ENCODE measurements at regions not wholly inside any gene's neighbourhood (a gene's known extent, or its start where the extent isn't known, plus 50 kb on each side); places are given as distances from the start of the nearest gene placed in this dataset.

DNA sequence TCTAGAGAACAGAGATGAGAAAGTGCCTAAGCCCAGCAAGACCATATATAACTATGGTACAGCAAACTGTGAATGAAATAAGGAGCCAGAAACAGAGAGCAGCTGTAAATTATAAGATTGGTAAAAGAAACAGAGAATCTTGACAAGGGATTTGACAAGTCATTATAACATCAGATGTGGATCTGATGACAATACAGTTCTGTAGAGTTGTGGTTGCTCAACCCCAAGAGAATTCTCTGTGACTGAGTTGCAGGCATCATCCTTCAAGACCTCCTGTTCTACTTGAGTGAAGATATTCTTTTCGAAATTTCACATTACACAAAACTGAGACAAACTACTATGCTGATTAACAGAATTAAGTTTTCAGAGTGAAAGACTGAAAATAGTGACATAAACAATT, 343.1 kb upstream of the SLC39A10 start:
- 95% methylated on average over 1 of the region's 1 CpG; no CpG with 5 or more reads in 1 of the 2 experiments for WGBS, 2 experiments (ENCODE audit: extremely low coverage in 1 of 2, insufficient coverage in 1 of 2, insufficient read length in 1 of 2, insufficient replicate concordance in 2 of 2, low coverage in 1 of 2, low lambda C conversion rate in 2 of 2, missing lambda C conversion rate in 1 of 2)
- H2BK5ac ChIP-seq (ENCODE audit: low read depth, low read length), result no peak overlapping the region
- H3K27ac ChIP-seq (ENCODE audit: low read depth, low read length), result no peak overlapping the region
- no peak overlapping the region for H3K4ac ChIP-seq (replicated peaks; ENCODE audit: insufficient read length, low read depth, low read length)
- no peaks in the 10 kb centered on the region for H3K27me3 ChIP-seq (replicated peaks in 1 of 4; ENCODE audit: control insufficient read depth in 3 of 4, extremely low read depth in 1 of 4, insufficient read depth in 3 of 4, low read length in 3 of 4)
- no peak overlapping the region for H2BK12ac ChIP-seq (ENCODE audit: low read depth, low read length)
- ChIA-PET POLR2A (ENCODE audit: partially characterized antibody) (no interaction called here), CTCF (ENCODE audit: partially characterized antibody) (no interaction called here)
- no peaks in the 10 kb centered on the region for H3K79me2 ChIP-seq (ENCODE audit: control insufficient read depth in 1 of 2, insufficient read depth in 2 of 2, low read length in 2 of 2)
- no peak overlapping the region for H3K18ac ChIP-seq (ENCODE audit: extremely low read depth, low read length)
- FAIRE-seq, result no peak
- no peak overlapping the region for H2BK120ac ChIP-seq (replicated peaks; ENCODE audit: low read depth, low read length)
- no peaks in the 10 kb centered on the region for H3K79me1 ChIP-seq (ENCODE audit: low read depth, low read length)
- H3K56ac ChIP-seq (replicated peaks; ENCODE audit: insufficient read length, low read depth, low read length), result no peak overlapping the region
- no peak overlapping the region for H2BK15ac ChIP-seq (ENCODE audit: low read length)
- TF ChIP-seq E2F6 (IDR thresholded peaks at IDR 0.05), result no peak
- DNase-seq (ENCODE audit: low read depth in 1 of 2, low spot score in 2 of 2), result no peak
- no peak overlapping the region for H2AK5ac ChIP-seq (ENCODE audit: low read depth, low read length)
- no peak overlapping the region for H2BK20ac ChIP-seq (ENCODE audit: low read length)
- no peaks in the 10 kb centered on the region for H3K36me3 ChIP-seq (ENCODE audit: control insufficient read depth in 2 of 4, insufficient read depth in 4 of 4, low read length in 3 of 4)
- no peaks in the 10 kb centered on the region for H4K20me1 ChIP-seq (replicated peaks in 1 of 2; ENCODE audit: control insufficient read depth in 1 of 2, insufficient read depth in 2 of 2, low read length in 2 of 2)
- H2AFZ ChIP-seq (ENCODE audit: low read length), result no peak overlapping the region
- no peaks in the 10 kb centered on the region for H3K9me3 ChIP-seq (ENCODE audit: insufficient read depth in 2 of 2, low read depth in 1 of 2, low read length in 1 of 2)
- H3K4me2 ChIP-seq (ENCODE audit: insufficient read depth in 1 of 2, low read depth in 2 of 2, low read length in 2 of 2), result no peak overlapping the region
- no peak overlapping the region for H3K4me3 ChIP-seq (ENCODE audit: extremely low read depth in 1 of 4, insufficient read depth in 2 of 4, low read depth in 3 of 4, low read length in 4 of 4)
- no peak overlapping the region for H4K8ac ChIP-seq (ENCODE audit: extremely low read depth, insufficient read depth, low read length)
- H3K23ac ChIP-seq (ENCODE audit: insufficient read length), result no peak overlapping the region
- no peak overlapping the region for H4K91ac ChIP-seq (replicated peaks; ENCODE audit: insufficient read length, low read length)
- H3K9ac ChIP-seq (replicated peaks in 1 of 4; ENCODE audit: extremely low read depth in 1 of 4, low read depth in 3 of 4, low read length in 3 of 4), result no peak overlapping the region
- H3K4me1 ChIP-seq (replicated peaks in 1 of 4; ENCODE audit: control insufficient read depth in 3 of 4, insufficient read depth in 4 of 4, low read length in 3 of 4), result no peaks in the 10 kb centered on the region
- H3K23me2 ChIP-seq (ENCODE audit: low read depth, low read length), result no peaks in the 10 kb centered on the region; the same call in 1 of the 2 replicates
- no peak overlapping the region for H4K5ac ChIP-seq (ENCODE audit: insufficient read length, low read depth, low read length)
- no peak overlapping the region for H3K14ac ChIP-seq (ENCODE audit: insufficient read length)
